ENCODE measurements at regions not wholly inside any gene's neighbourhood (a gene's known extent, or its start where the extent isn't known, plus 50 kb on each side); places are given as distances from the start of the nearest gene placed in this dataset.

- Histone ChIP-seq H3K27ac (no peak overlapping the region), H3K4me3 (no peak overlapping the region), H3K4me1 (replicated peaks in 1 of 2) (peaks cover 0 to 11% of the 10 kb centered on the region in 2 donors)
- 8 to 90% (median 79%) methylated on average over 2 to 6 of the region's 17 CpGs; no CpG with 5 or more reads in 1 of the 10 experiments for WGBS, 10 experiments
- ATAC-seq (replicated peaks in 6 of 8) = no peak
- in situ Hi-C loops (cut with MboI; ENCODE audit: low pct_unique_long_range_greater_than_20kb in 2 of 9, low sequenced_read_pairs in 9 of 9, unreplicated experiment in 9 of 9) = loop anchor here in 3 of 9 experiments (25.0 kb wide), 2 partner anchors 450 to 475 kb away; partner anchors contain the start of genes DLL1 (in 2 of the 3) and FAM120B (in 1 of the 3)
Observed at GRCh38 chr6:169837529-169838250, 86.3 kb downstream of the ERMARD start.

GRCh38 chr6:169833258-169833794 is 81.9 kb downstream of the ERMARD start:
- no peak for ATAC-seq (replicated peaks in 6 of 8)
- Histone ChIP-seq H3K4me3 (no peak overlapping the region), H3K4me1 (replicated peaks in 1 of 2) (peaks cover 5 to 10% of the 10 kb centered on the region in 2 donors), H3K27ac (no peak overlapping the region)
- WGBS, 10 experiments = 43 to 100% (median 84%) methylated on average over 1 to 7 of the region's 7 CpGs
- in situ Hi-C loops (cut with MboI; ENCODE audit: low pct_unique_long_range_greater_than_20kb in 2 of 9, low sequenced_read_pairs in 9 of 9, unreplicated experiment in 9 of 9) = loop anchor here in 3 of 9 experiments (25.0 kb wide), 2 partner anchors 454 to 479 kb away; partner anchors contain the start of genes DLL1 (in 2 of the 3) and FAM120B (in 1 of the 3)

- WGBS, 10 experiments = 0 to 90% (median 78%) methylated on average over 1 to 4 of the region's 4 CpGs; no CpG with 5 or more reads in 4 of the 10 experiments
- H3K4me3 ChIP-seq = no peak overlapping the region
- no peak overlapping the region for H3K27ac ChIP-seq
- ATAC-seq (replicated peaks in 6 of 8) = peak in 1 of 8 experiments; percentile 73
- in situ Hi-C loops (cut with MboI; ENCODE audit: low pct_unique_long_range_greater_than_20kb in 2 of 9, low sequenced_read_pairs in 9 of 9, unreplicated experiment in 9 of 9) = loop anchor here in 3 of 9 experiments (25.0 kb wide), 2 partner anchors 455 to 480 kb away; partner anchors contain the start of genes DLL1 (in 2 of the 3) and FAM120B (in 1 of the 3)
- peaks cover 4 to 5% of the 10 kb centered on the region in 2 donors for H3K4me1 ChIP-seq (replicated peaks in 1 of 2)
Observed at GRCh38 chr6:169832247-169832948, 81.0 kb downstream of the ERMARD start.

- peak; percentile 80 to 99 (median 94) for ATAC-seq (replicated peaks in 6 of 8)
- Histone ChIP-seq H3K4me3 (no peak overlapping the region), H3K27ac (no peak overlapping the region), H3K4me1 (replicated peaks in 1 of 2) (peaks cover 4 to 5% of the 10 kb centered on the region in 2 donors)
- in situ Hi-C loops (cut with MboI; ENCODE audit: low pct_unique_long_range_greater_than_20kb in 2 of 9, low sequenced_read_pairs in 9 of 9, unreplicated experiment in 9 of 9) = loop anchor here in 3 of 9 experiments (25.0 kb wide), 2 partner anchors 456 to 481 kb away; partner anchors contain the start of genes DLL1 (in 2 of the 3) and FAM120B (in 1 of the 3)
- 23 to 70% (median 44%) methylated on average over 2 to 17 of the region's 32 CpGs for WGBS, 10 experiments
Observed at GRCh38 chr6:169831450-169832246, 80.2 kb downstream of the ERMARD start.
